Activated naive CD4-positive, alpha-beta T cell treated with anti-CD3 and anti-CD28 coated beads, Interleukin-2, amount 50 U/mL, for 72 hours (primary cell): ENCODE measurements at regions not wholly inside any gene's neighbourhood (a gene's known extent, or its start where the extent isn't known, plus 50 kb on each side); places are given as distances from the start of the nearest gene placed in this dataset.
"Not testable (repeated sequence)": the region's sequence is repeated elsewhere in the genome, so short reads cannot be mapped to it uniquely, and the experiment has no call there.

Experiments
- ATAC-seq, 2 donors: fragments of 150-1000 bp; cut with Tn5 transposase; 2 replicates each; pipeline ENCODE4 v1.10.0; 2021; ENCODE audit warnings: mild to moderate bottlenecking in 2 of 2, moderate library complexity in 2 of 2
- DNase-seq, 2 donors: peaks; one replicate each; pipeline ENCODE4 v3.0.0; 2021 to 2022; ENCODE audit warnings: low spot score in 2 of 2
- H3K27ac Mint-ChIP-seq, 2 donors: one replicate each; pipeline ENCODE4 v1.8.0; 2022; ENCODE audit warnings: mild to moderate bottlenecking in 2 of 2, mixed read lengths in 2 of 2
- H3K36me3 Mint-ChIP-seq, 2 donors: one replicate each; pipeline ENCODE4 v1.8.0; 2022; ENCODE audit warnings: mixed read lengths in 2 of 2
- H3K9me3 Mint-ChIP-seq, 2 donors: one replicate each; pipeline ENCODE4 v1.8.0; 2022; ENCODE audit warnings: mixed read lengths in 2 of 2

DNA sequence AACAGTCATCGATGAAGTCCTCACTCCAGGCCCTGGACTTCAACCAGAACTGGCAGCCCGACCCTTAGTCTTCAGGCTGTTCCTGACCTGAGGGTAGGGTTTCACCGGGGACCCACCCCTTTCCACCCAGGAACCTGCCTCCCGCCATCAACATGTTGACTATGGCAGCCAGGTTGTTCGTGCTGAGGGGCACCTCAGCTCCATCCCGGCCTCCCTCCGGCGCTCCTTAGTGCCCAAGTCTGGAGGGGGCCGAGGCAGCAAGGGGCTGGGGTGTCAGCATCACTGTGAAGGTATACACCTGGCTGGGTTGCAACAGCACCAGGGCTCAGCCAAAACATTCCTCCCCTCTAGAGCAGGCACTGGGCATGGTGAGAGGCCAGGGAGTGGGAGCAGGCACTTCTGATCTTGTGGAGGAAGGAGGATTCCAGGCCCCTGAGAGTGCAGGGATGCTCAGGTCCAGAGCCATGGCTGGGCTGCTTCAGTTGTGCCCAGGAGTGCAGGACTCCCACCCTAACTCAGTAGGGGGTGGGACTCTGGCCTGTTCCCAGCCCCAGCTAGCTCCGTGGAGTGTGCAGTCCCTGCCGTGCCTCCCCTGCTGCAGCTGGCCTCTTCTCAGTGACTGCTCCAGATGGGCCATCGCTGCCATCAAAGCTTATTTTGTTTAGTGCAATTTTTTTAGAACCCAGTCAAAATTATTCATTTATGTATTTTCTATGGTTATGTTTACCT is 1445.9 kb downstream of the PCDH9 start:
- no peak for ATAC-seq

DNA sequence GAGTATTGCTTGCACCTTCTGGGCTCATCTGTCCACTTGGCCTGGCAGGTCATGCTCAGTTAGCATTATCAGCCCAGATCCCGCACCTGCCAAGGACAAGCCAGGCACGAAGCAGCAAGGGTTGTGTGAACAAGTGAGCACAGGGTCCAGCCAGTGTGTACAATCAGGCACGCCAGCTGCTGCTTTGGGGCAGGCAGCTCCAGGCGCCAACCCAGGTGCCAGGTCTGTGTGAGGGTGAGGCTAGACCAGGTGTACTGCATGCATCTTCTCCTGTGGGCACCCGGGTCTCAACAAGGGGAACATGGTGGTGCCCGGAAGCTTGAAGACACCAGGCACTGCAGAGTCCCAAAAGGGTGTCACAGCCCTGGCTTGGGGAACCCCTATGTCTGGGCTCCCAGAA is 1446.8 kb downstream of the PCDH9 start:
- Mint-ChIP-seq H3K36me3 (peaks cover 0 to 4% of the 10 kb centered on the region in 2 donors), H3K9me3 (peaks cover 3 to 16% of the 10 kb centered on the region in 2 donors), H3K27ac (no peak overlapping the region)
- DNase-seq (no peak), ATAC-seq (no peak)

More for the DNA sequence above, 1445.9 kb downstream of the PCDH9 start:
- peaks cover 0 to 4% of the 10 kb centered on the region in 2 donors for H3K36me3 Mint-ChIP-seq
- H3K9me3 Mint-ChIP-seq: peaks cover 6 to 19% of the 10 kb centered on the region in 2 donors
- no peak for DNase-seq
- no peak overlapping the region for H3K27ac Mint-ChIP-seq

- not testable (repeated sequence) for H3K27ac Mint-ChIP-seq, DNase-seq, H3K36me3 Mint-ChIP-seq, ATAC-seq
- H3K9me3 Mint-ChIP-seq: peaks cover 20 to 21% of the 10 kb centered on the region in 2 donors
Observed at GRCh38 chr13:65771704-65772313, 1458.3 kb downstream of the PCDH9 start.

- Mint-ChIP-seq H3K9me3 (peaks cover 8 to 10% of the 10 kb centered on the region in 2 donors), H3K27ac (no peak overlapping the region)
- no peak for DNase-seq
Observed at GRCh38 chr13:65768545-65768944, 1461.6 kb downstream of the PCDH9 start.

GRCh38 chr13:65763811-65764210 is 1466.3 kb downstream of the PCDH9 start:
- Mint-ChIP-seq H3K36me3 (peaks cover 1 to 16% of the 10 kb centered on the region in 2 donors), H3K27ac (no peak overlapping the region), H3K9me3 (peaks cover 24 to 25% of the 10 kb centered on the region in 2 donors)
- DNase-seq: no peak
- no peak for ATAC-seq

More at GRCh38 chr13:65768545-65768944, 1461.6 kb downstream of the PCDH9 start:
- H3K36me3 Mint-ChIP-seq: no peaks in the 10 kb centered on the region
- ATAC-seq: no peak

- ATAC-seq (no peak), DNase-seq (no peak)
- H3K9me3 Mint-ChIP-seq: peaks cover 29 to 30% of the 10 kb centered on the region in 2 donors
- H3K27ac Mint-ChIP-seq: no peak overlapping the region
- H3K36me3 Mint-ChIP-seq: peaks cover 7 to 23% of the 10 kb centered on the region in 2 donors
Observed at GRCh38 chr13:65762012-65762411, 1468.1 kb downstream of the PCDH9 start.

DNA sequence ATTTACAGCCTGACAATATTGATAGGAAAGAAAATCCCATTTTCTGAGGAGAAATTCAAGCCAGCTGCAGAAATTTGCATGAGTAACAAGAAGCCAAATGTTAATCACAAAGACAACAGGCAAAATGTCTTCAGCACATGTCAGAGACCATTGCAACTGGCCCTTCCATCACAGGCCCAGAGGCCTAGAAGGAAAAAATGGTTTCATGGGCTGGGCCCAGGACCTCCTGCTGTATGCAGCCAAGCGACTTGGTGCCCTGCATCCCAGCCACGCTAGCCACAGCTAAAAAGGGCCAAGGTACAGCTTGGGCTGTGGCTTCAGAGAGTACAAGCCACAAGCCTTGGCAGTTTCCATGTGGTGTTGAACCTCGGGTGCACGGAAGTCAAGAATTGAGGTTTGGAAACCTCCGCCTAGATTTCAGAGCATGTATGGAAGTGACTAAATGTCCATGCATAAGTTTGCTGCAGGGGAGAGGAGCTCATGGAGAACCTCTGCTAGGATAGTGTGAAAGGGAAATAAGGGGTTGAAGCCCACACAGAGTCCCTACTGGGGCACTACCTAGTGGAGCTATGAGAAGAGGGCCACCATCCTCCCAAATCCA is 1474.0 kb downstream of the PCDH9 start:
- Mint-ChIP-seq H3K36me3 (peaks cover 13 to 28% of the 10 kb centered on the region in 2 donors), H3K27ac (no peak overlapping the region), H3K9me3 (peaks cover 30 to 34% of the 10 kb centered on the region in 2 donors)
- no peak for DNase-seq
- ATAC-seq: no peak

DNA sequence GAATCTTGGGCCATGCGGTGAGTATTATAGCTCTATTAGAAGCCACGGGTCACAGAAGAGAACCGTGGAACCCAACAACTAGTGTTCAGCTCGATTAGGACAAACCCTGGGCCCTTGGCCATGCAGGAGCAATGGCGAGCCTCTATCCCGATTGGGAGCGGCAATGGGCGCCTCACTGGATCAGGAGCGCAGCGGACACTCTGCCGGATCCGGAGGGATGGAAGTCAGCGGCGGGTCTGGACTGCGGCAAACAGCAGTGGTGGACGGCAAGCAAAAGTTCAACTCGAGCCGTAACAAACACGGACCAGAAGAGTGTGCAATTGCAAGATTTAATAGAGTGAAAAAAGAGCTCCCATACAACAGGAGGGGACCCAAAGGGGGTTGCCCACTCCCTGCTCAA is 1481.9 kb downstream of the PCDH9 start:
- peak in 1 of 2 donors; percentile 33 for DNase-seq
- ATAC-seq: no peak
- H3K27ac Mint-ChIP-seq: no peak overlapping the region
- H3K36me3 Mint-ChIP-seq: no peaks in the 10 kb centered on the region
- peaks cover 19 to 28% of the 10 kb centered on the region in 2 donors for H3K9me3 Mint-ChIP-seq

GRCh38 chr13:65746406-65746921 is 1483.7 kb downstream of the PCDH9 start:
- DNase-seq (no peak), ATAC-seq (no peak)
- Mint-ChIP-seq H3K27ac (no peak overlapping the region), H3K36me3 (no peaks in the 10 kb centered on the region), H3K9me3 (peaks cover 16 to 26% of the 10 kb centered on the region in 2 donors)

- Mint-ChIP-seq H3K9me3 (peaks cover 14 to 20% of the 10 kb centered on the region in 2 donors), H3K36me3 (no peaks in the 10 kb centered on the region), H3K27ac (no peak overlapping the region)
- no peak for DNase-seq
- ATAC-seq: no peak
Observed at GRCh38 chr13:65744836-65745235, 1485.3 kb downstream of the PCDH9 start.

DNA sequence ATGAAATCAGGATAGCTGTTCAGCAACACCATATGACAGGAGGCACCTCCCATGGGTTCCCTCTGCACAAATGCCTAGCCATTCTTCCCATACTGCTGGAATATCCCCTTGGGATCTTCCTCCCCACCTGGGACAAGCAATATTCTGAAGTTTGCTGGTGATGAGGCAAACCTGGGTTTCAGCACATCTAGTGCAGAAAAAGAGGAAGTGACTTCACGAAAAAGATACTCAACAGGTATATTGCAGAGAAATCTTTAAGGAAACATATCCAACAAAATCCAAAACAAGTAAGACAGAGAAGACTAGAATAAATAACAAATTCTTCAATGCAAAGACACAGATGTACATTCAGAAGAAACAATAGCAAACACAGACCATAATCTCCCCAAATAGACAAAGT is 1497.0 kb downstream of the PCDH9 start:
- ATAC-seq (no peak), DNase-seq (no peak)
- Mint-ChIP-seq H3K9me3 (peaks cover 35 to 52% of the 10 kb centered on the region in 2 donors), H3K27ac (no peak overlapping the region), H3K36me3 (peaks cover 0 to 6% of the 10 kb centered on the region in 2 donors)

- no peak overlapping the region for H3K27ac Mint-ChIP-seq
Observed at GRCh38 chr13:65727070-65727469, 1503.1 kb downstream of the PCDH9 start.

GRCh38 chr13:65725006-65725405 is 1505.1 kb downstream of the PCDH9 start:
- DNase-seq (no peak), ATAC-seq (no peak)
- H3K36me3 Mint-ChIP-seq: no peaks in the 10 kb centered on the region
- peaks cover 4 to 5% of the 10 kb centered on the region in 2 donors for H3K9me3 Mint-ChIP-seq
- no peak overlapping the region for H3K27ac Mint-ChIP-seq

More at GRCh38 chr13:65727070-65727469, 1503.1 kb downstream of the PCDH9 start:
- DNase-seq (no peak), ATAC-seq (no peak)
- peaks cover 7 to 8% of the 10 kb centered on the region in 2 donors for H3K9me3 Mint-ChIP-seq
- H3K36me3 Mint-ChIP-seq: no peaks in the 10 kb centered on the region

DNA sequence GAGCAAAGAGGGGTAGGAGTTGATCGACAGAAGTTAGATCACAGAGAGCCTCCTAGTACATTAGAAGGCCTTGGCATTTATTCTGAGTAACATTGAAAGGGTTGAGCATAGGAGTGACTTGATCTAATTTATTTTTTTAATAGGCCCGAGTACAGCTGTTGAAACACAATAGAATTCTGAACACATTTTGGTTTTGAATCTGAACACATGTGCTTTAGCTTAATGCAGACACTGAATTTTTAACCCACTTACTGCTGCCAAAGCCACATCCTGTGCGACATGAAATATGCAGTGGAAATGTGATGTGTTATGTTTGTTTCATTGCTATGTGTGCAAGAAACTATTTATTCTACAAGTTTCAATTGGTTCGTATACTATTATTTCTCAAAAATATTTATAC is 1505.9 kb downstream of the PCDH9 start:
- Mint-ChIP-seq H3K36me3 (no peaks in the 10 kb centered on the region), H3K27ac (no peak overlapping the region), H3K9me3 (peaks cover 4 to 11% of the 10 kb centered on the region in 2 donors)
- ATAC-seq (no peak), DNase-seq (no peak)

DNA sequence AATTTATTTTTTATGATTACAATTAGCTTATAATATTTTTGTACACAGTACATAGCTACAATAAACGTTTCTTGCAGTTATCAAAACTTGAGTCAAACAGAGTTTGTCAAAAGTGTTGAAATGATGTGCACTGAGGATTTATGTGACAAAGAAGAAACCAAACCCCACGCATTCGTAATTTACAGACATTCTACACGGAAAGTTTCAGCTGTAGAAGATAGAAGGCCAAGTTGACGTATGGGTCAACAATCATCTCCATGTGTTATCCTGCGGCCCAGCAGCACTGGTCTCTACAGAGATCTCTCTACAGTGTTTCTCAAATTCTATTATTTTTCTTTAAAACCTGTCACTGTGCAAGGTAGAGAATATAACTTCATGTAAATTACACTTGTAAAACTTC is 1507.6 kb downstream of the PCDH9 start:
- no peaks in the 10 kb centered on the region for H3K36me3 Mint-ChIP-seq
- no peak overlapping the region for H3K27ac Mint-ChIP-seq
- no peak for ATAC-seq
- DNase-seq: no peak
- peaks cover 14 to 16% of the 10 kb centered on the region in 2 donors for H3K9me3 Mint-ChIP-seq

DNA sequence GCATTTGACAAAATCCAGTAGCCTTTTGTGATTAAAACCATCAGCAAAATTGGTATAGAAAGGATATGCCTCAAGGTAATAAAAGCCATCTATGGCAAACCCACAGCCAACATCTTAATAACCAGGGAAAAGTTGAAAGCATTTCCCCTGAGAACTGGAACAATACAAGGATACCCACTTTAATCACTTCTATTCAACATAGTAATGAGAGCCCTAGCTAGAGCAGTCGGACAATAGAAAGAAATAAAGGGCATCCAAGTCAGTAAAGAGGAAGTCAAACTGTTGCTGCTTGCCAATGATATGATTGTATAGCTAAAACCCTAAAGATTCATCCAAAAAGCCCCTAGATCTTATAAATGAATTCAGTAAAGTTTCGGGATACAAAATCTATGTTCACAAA is 1510.3 kb downstream of the PCDH9 start:
- H3K36me3 Mint-ChIP-seq: no peaks in the 10 kb centered on the region

DNA sequence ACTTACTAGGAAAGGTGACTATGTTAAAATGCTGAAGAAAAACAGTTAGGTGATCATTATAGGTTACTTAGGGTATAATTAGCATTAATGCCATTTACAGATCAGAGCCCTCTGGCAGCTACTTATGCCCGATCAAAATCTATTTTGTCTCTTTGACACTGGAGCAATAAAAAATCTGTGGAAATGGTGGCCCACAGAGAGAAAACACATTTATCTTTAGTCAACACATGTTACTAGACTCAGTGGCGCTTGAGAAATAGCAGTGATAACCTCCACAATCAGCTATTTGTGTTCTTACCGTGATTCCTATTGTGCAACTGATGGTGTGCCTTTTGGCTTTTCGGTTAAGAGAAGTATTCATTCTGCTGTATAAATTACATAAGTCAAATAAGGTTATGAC is 1519.6 kb downstream of the PCDH9 start:
- Mint-ChIP-seq H3K36me3 (no peaks in the 10 kb centered on the region), H3K27ac (no peak overlapping the region), H3K9me3 (peaks cover 3 to 9% of the 10 kb centered on the region in 2 donors)
- no peak for DNase-seq
- ATAC-seq: no peak

More for the DNA sequence above, 1510.3 kb downstream of the PCDH9 start:
- peaks cover 16 to 23% of the 10 kb centered on the region in 2 donors for H3K9me3 Mint-ChIP-seq
- DNase-seq: no peak
- H3K27ac Mint-ChIP-seq: no peak overlapping the region
- no peak for ATAC-seq
